ENCODE measurements at regions not wholly inside any gene's neighbourhood (a gene's known extent, or its start where the extent isn't known, plus 50 kb on each side); places are given as distances from the start of the nearest gene placed in this dataset.

- WGBS, 2 donors = 95% methylated on average over 2 of the region's 2 CpGs
- no peak overlapping the region for H3K4me3 ChIP-seq (ENCODE audit: low read depth, poor library complexity, severe bottlenecking)
- TF ChIP-seq POLR2A (IDR thresholded peaks at IDR 0.05) (no peak), CTCF (IDR thresholded peaks at IDR 0.05) (no peak)
- no peak for DNase-seq (ENCODE audit: low spot score in 2 of 2)
- intact Hi-C loops (cut with DNase I; ENCODE audit: low total_unique reads) = no loop called here
Observed at GRCh38 chr7:12898004-12898403, 210.6 kb downstream of the ARL4A start.

GRCh38 chr7:12898620-12899019 is 211.2 kb downstream of the ARL4A start:
- WGBS, 2 donors = 95% methylated on average over 3 of the region's 3 CpGs
- no peak for TF ChIP-seq POLR2A (IDR thresholded peaks at IDR 0.05)
- TF ChIP-seq CTCF (IDR thresholded peaks at IDR 0.05) = no peak
- no peak overlapping the region for H3K4me3 ChIP-seq (ENCODE audit: low read depth, poor library complexity, severe bottlenecking)
- no peak for DNase-seq (ENCODE audit: low spot score in 2 of 2)
- intact Hi-C loops (cut with DNase I; ENCODE audit: low total_unique reads) = no loop called here

- no peak for TF ChIP-seq CTCF (IDR thresholded peaks at IDR 0.05)
- TF ChIP-seq POLR2A (IDR thresholded peaks at IDR 0.05) = no peak
- WGBS, 2 donors = 91 to 92% methylated on average over 5 of the region's 5 CpGs
- no peak overlapping the region for H3K4me3 ChIP-seq (ENCODE audit: low read depth, poor library complexity, severe bottlenecking)
- intact Hi-C loops (cut with DNase I; ENCODE audit: low total_unique reads) = no loop called here
- DNase-seq (ENCODE audit: low spot score in 2 of 2) = no peak
Observed at GRCh38 chr7:12905671-12906070, 218.2 kb downstream of the ARL4A start.

- no peak for TF ChIP-seq POLR2A (IDR thresholded peaks at IDR 0.05)
- no peak for TF ChIP-seq CTCF (IDR thresholded peaks at IDR 0.05)
- no peak for DNase-seq (ENCODE audit: low spot score in 2 of 2)
- intact Hi-C loops (cut with DNase I; ENCODE audit: low total_unique reads) = no loop called here
- H3K4me3 ChIP-seq (ENCODE audit: low read depth, poor library complexity, severe bottlenecking) = no peak overlapping the region
- WGBS, 2 donors = 88 to 97% methylated on average over 2 of the region's 2 CpGs
Observed at GRCh38 chr7:12907774-12908173, 220.3 kb downstream of the ARL4A start.

GRCh38 chr7:12909483-12909882 is 222.1 kb downstream of the ARL4A start:
- intact Hi-C loops (cut with DNase I; ENCODE audit: low total_unique reads) = no loop called here
- WGBS, 2 donors = 84 to 89% methylated on average over 1 of the region's 1 CpG
- H3K4me3 ChIP-seq (ENCODE audit: low read depth, poor library complexity, severe bottlenecking) = no peak overlapping the region
- DNase-seq (ENCODE audit: low spot score in 2 of 2) = no peak
- no peak for TF ChIP-seq POLR2A (IDR thresholded peaks at IDR 0.05)
- no peak for TF ChIP-seq CTCF (IDR thresholded peaks at IDR 0.05)

GRCh38 chr7:12911053-12911452 is 223.6 kb downstream of the ARL4A start:
- WGBS, 2 donors = 58 to 61% methylated on average over 2 of the region's 2 CpGs
- TF ChIP-seq CTCF (IDR thresholded peaks at IDR 0.05) = no peak
- TF ChIP-seq POLR2A (IDR thresholded peaks at IDR 0.05) = no peak
- DNase-seq (ENCODE audit: low spot score in 2 of 2) = no peak
- intact Hi-C loops (cut with DNase I; ENCODE audit: low total_unique reads) = no loop called here
- H3K4me3 ChIP-seq (ENCODE audit: low read depth, poor library complexity, severe bottlenecking) = no peak overlapping the region
